Mesendoderm (in vitro differentiated cells): ENCODE measurements at regions not wholly inside any gene's neighbourhood (a gene's known extent, or its start where the extent isn't known, plus 50 kb on each side); places are given as distances from the start of the nearest gene placed in this dataset.
"Not testable (repeated sequence)": the region's sequence is repeated elsewhere in the genome, so short reads cannot be mapped to it uniquely, and the experiment has no call there.

Experiments used
- DNase-seq: peaks from one replicate; pipeline ENCODE4 v3.0.0; 2013
- H2AK5ac ChIP-seq: 2 replicates; pipeline ENCODE4 v1.6.1; 2013; ENCODE audit warnings: low read length, inconsistent platforms
- H2BK120ac ChIP-seq: 2 replicates; pipeline ENCODE4 v1.6.1; 2013; ENCODE audit warnings: low read depth, mild to moderate bottlenecking, low read length, moderate library complexity, mixed read lengths
- H2BK15ac ChIP-seq: replicated peaks from 2 replicates; pipeline ENCODE4 v1.6.1; 2013; ENCODE audit warnings: low read depth, mild to moderate bottlenecking, moderate library complexity
- H2BK5ac ChIP-seq: 2 replicates; pipeline ENCODE4 v1.6.1; 2013; ENCODE audit warnings: low read length, inconsistent platforms
- H3K18ac ChIP-seq: 2 replicates; pipeline ENCODE4 v1.6.1; 2013; ENCODE audit warnings: mild to moderate bottlenecking, low read length, mixed read lengths
- H3K23ac ChIP-seq: one replicate; pipeline ENCODE4 v1.6.1; 2013; ENCODE audit warnings: low read length
- H3K27ac ChIP-seq: 2 replicates; pipeline ENCODE4 v1.5.1; 2013; ENCODE audit warnings: low read depth, mild to moderate bottlenecking, inconsistent platforms, low read length, moderate library complexity
- H3K27me3 ChIP-seq: 2 replicates; pipeline ENCODE4 v1.6.1; 2013; ENCODE audit warnings: low read length, control low read depth, mild to moderate bottlenecking, inconsistent platforms; ENCODE audit not compliant: insufficient read depth, poor library complexity
- H3K36me3 ChIP-seq: 2 replicates; pipeline ENCODE4 v1.6.1; 2013; ENCODE audit warnings: low read length, inconsistent platforms; ENCODE audit not compliant: control insufficient read depth, insufficient read depth
- H3K4ac ChIP-seq: one replicate; pipeline ENCODE4 v1.6.1; 2013; ENCODE audit warnings: low read depth, mild to moderate bottlenecking, low read length, moderate library complexity
- H3K4me1 ChIP-seq: 2 replicates; pipeline ENCODE4 v1.6.1; 2013; ENCODE audit warnings: low read depth, low read length, inconsistent platforms; ENCODE audit not compliant: control insufficient read depth
- H3K4me2 ChIP-seq: 2 replicates; pipeline ENCODE4 v1.6.1; 2013; ENCODE audit warnings: low read length
- H3K4me3 ChIP-seq: 2 replicates; pipeline ENCODE4 v1.5.1; 2013; ENCODE audit warnings: mild to moderate bottlenecking, low read length
- H3K56ac ChIP-seq: one replicate; pipeline ENCODE4 v1.6.1; 2013; ENCODE audit warnings: low read length
- H3K79me1 ChIP-seq: 2 replicates; pipeline ENCODE4 v1.6.1; 2013; ENCODE audit warnings: low read length, inconsistent platforms
- H3K79me2 ChIP-seq: 2 replicates; pipeline ENCODE4 v1.6.1; 2013; ENCODE audit warnings: mild to moderate bottlenecking, low read length; ENCODE audit not compliant: control insufficient read depth, insufficient read depth
- H3K9ac ChIP-seq: 2 replicates; pipeline ENCODE4 v1.6.1; 2013; ENCODE audit warnings: low read length, inconsistent platforms
- H4K5ac ChIP-seq: one replicate; pipeline ENCODE4 v1.6.1; 2013; ENCODE audit warnings: low read length
- H4K8ac ChIP-seq: one replicate; pipeline ENCODE4 v1.6.1; 2013; ENCODE audit warnings: low read depth, mild to moderate bottlenecking, control low read depth, low read length, moderate library complexity
- WGBS: extraction: QIAGEN DNeasy Blood & Tissue Kit; methylation state at CpG from one replicate; pipeline ENCODE4 v1.1.7; 2013; ENCODE audit warnings: low lambda C conversion rate, missing lambda C conversion rate; ENCODE audit not compliant: insufficient coverage; ENCODE audit errors: extremely low coverage; 5-methylcytosine and 5-hydroxymethylcytosine counted together

GRCh38 chr7:149597789-149598188, 100.2 kb upstream of the ZNF746 start:
- H4K8ac ChIP-seq, H2BK15ac ChIP-seq, H3K79me2 ChIP-seq, H2BK5ac ChIP-seq, H3K56ac ChIP-seq, H2BK120ac ChIP-seq, H3K4me2 ChIP-seq, H3K23ac ChIP-seq, H2AK5ac ChIP-seq, H3K4ac ChIP-seq, H3K79me1 ChIP-seq, H3K9ac ChIP-seq, H4K5ac ChIP-seq, H3K4me3 ChIP-seq, H3K27me3 ChIP-seq, H3K27ac ChIP-seq, DNase-seq, H3K36me3 ChIP-seq, H3K4me1 ChIP-seq, H3K18ac ChIP-seq: not testable (repeated sequence)
- no CpG with 5 or more reads among the region's 2 CpGs for WGBS

- Histone ChIP-seq H3K4me2 (no peak overlapping the region), H3K4ac (no peak overlapping the region), H3K27me3 (no peaks in the 10 kb centered on the region), H2BK5ac (no peak overlapping the region), H3K9ac (no peak overlapping the region), H3K18ac (no peak overlapping the region), H3K4me1 (no peaks in the 10 kb centered on the region), H2AK5ac (no peak overlapping the region), H2BK120ac (no peak overlapping the region), H3K56ac (no peak overlapping the region), H3K79me2 (no peaks in the 10 kb centered on the region), H3K36me3 (peaks cover 3% of the 10 kb centered on the region), H3K23ac (no peak overlapping the region), H3K79me1 (no peaks in the 10 kb centered on the region), H2BK15ac (no peak overlapping the region), H4K8ac (no peak overlapping the region), H3K4me3 (no peak overlapping the region), H3K27ac (no peak overlapping the region), H4K5ac (no peak overlapping the region)
- no peak for DNase-seq
- no CpG with 5 or more reads among the region's 2 CpGs for WGBS
Measured at GRCh38 chr7:149595541-149595940, 97.9 kb upstream of the ZNF746 start.

GRCh38 chr7:149595078-149595477, 97.5 kb upstream of the ZNF746 start:
- Histone ChIP-seq H3K79me2 (no peaks in the 10 kb centered on the region), H2AK5ac (no peak overlapping the region), H3K4ac (no peak overlapping the region), H3K4me2 (no peak overlapping the region), H3K4me1 (no peaks in the 10 kb centered on the region), H3K23ac (no peak overlapping the region), H4K8ac (no peak overlapping the region), H3K9ac (no peak overlapping the region), H3K27me3 (no peaks in the 10 kb centered on the region), H2BK5ac (no peak overlapping the region), H3K36me3 (peaks cover 3% of the 10 kb centered on the region), H4K5ac (no peak overlapping the region), H3K79me1 (no peaks in the 10 kb centered on the region), H3K18ac (no peak overlapping the region), H3K4me3 (no peak overlapping the region), H3K27ac (no peak overlapping the region), H2BK15ac (no peak overlapping the region), H2BK120ac (no peak overlapping the region), H3K56ac (no peak overlapping the region)
- WGBS = no CpG with 5 or more reads among the region's 4 CpGs
- no peak for DNase-seq

GRCh38 chr7:149588930-149589329, 91.3 kb upstream of the ZNF746 start:
- Histone ChIP-seq H3K4me2 (no peak overlapping the region), H2BK15ac (no peak overlapping the region)
- DNase-seq = no peak

GRCh38 chr7:149586646-149587645, 89.3 kb upstream of the ZNF746 start:
- Histone ChIP-seq H2BK120ac (no peak overlapping the region), H3K79me1 (no peaks in the 10 kb centered on the region), H3K27ac (no peak overlapping the region), H3K79me2 (no peaks in the 10 kb centered on the region), H3K9ac (no peak overlapping the region), H4K5ac (no peak overlapping the region), H2AK5ac (no peak overlapping the region), H3K56ac (no peak overlapping the region), H3K4me2 (no peak overlapping the region), H3K27me3 (no peaks in the 10 kb centered on the region), H4K8ac (no peak overlapping the region), H3K23ac (no peak overlapping the region), H3K18ac (no peak overlapping the region), H3K4me1 (no peaks in the 10 kb centered on the region), H3K4me3 (no peak overlapping the region), H2BK15ac (no peak overlapping the region), H3K4ac (no peak overlapping the region), H2BK5ac (no peak overlapping the region), H3K36me3 (peaks cover 6% of the 10 kb centered on the region)
- no peak for DNase-seq
- WGBS = no CpG with 5 or more reads among the region's 10 CpGs

More at GRCh38 chr7:149588930-149589329, 91.3 kb upstream of the ZNF746 start:
- H2BK120ac ChIP-seq = no peak overlapping the region
- H3K4me1 ChIP-seq = no peaks in the 10 kb centered on the region
- H3K27me3 ChIP-seq = no peaks in the 10 kb centered on the region
- H3K79me2 ChIP-seq = no peaks in the 10 kb centered on the region
- H3K27ac ChIP-seq = no peak overlapping the region
- H3K18ac ChIP-seq = no peak overlapping the region
- H3K56ac ChIP-seq = no peak overlapping the region
- H3K4me3 ChIP-seq = no peak overlapping the region
- no peaks in the 10 kb centered on the region for H3K79me1 ChIP-seq
- H3K4ac ChIP-seq = no peak overlapping the region
- no peak overlapping the region for H4K5ac ChIP-seq
- no peak overlapping the region for H3K9ac ChIP-seq
- no peak overlapping the region for H2BK5ac ChIP-seq
- H3K36me3 ChIP-seq = peaks cover 3% of the 10 kb centered on the region
- H4K8ac ChIP-seq = no peak overlapping the region
- no peak overlapping the region for H2AK5ac ChIP-seq
- H3K23ac ChIP-seq = no peak overlapping the region
- no CpG with 5 or more reads among the region's 1 CpG for WGBS
